WERI-Rb-1 (cell line): ENCODE measurements at regions not wholly inside any gene's neighbourhood (a gene's known extent, or its start where the extent isn't known, plus 50 kb on each side); places are given as distances from the start of the nearest gene placed in this dataset.
"Not testable (repeated sequence)": the region's sequence is repeated elsewhere in the genome, so short reads cannot be mapped to it uniquely, and the experiment has no call there.

ENCODE experiments used
- DNase-seq: peaks from one replicate; pipeline ENCODE4 v3.0.0-alpha.2; 2020
- H3K27ac ChIP-seq: fragments of 250-450 bp; sonication (Bioruptor Pico); 2 replicates; pipeline ENCODE4 v1.5.1; 2020; ENCODE audit warnings: mild to moderate bottlenecking, moderate library complexity
- H3K27me3 ChIP-seq: fragments of 250-450 bp; sonication (Bioruptor Pico); 2 replicates; pipeline ENCODE4 v1.5.1; 2021; ENCODE audit warnings: mild to moderate bottlenecking, low read depth, moderate library complexity; ENCODE audit not compliant: insufficient read depth, severe bottlenecking
- H3K36me3 ChIP-seq: fragments of 250-450 bp; sonication (Bioruptor Pico); 2 replicates; pipeline ENCODE4 v1.5.1; 2020; ENCODE audit warnings: mild to moderate bottlenecking, moderate library complexity
- H3K4me3 ChIP-seq: 2 replicates; pipeline ENCODE4 v1.5.1; 2011; ENCODE audit warnings: low read depth, mild to moderate bottlenecking, control low read depth, low read length
- H3K9me3 ChIP-seq: fragments of 250-450 bp; sonication (Bioruptor Pico); 2 replicates; pipeline ENCODE4 v1.5.1; 2021; ENCODE audit warnings: mild to moderate bottlenecking, moderate library complexity; ENCODE audit not compliant: severe bottlenecking
- CTCF ChIP-seq: IDR thresholded peaks from 2 replicates; pipeline ENCODE4 v1.5.1; 2011; ENCODE audit warnings: low read depth, mild to moderate bottlenecking, control low read depth, inconsistent platforms, low read length

GRCh38 chr2:183752571-183752970 lies 628.3 kb downstream of the NUP35 start:
- no peaks in the 10 kb centered on the region for H3K36me3 ChIP-seq
- H3K27ac ChIP-seq = no peak overlapping the region
- H3K9me3 ChIP-seq = no peaks in the 10 kb centered on the region
- no peaks in the 10 kb centered on the region for H3K27me3 ChIP-seq
- no peak overlapping the region for H3K4me3 ChIP-seq
- no peak for TF ChIP-seq CTCF
- no peak for DNase-seq

- no peak overlapping the region for H3K4me3 ChIP-seq
- DNase-seq = no peak
- H3K36me3 ChIP-seq = no peaks in the 10 kb centered on the region
- H3K9me3 ChIP-seq = no peaks in the 10 kb centered on the region
- no peak for TF ChIP-seq CTCF
- H3K27me3 ChIP-seq = no peaks in the 10 kb centered on the region
- H3K27ac ChIP-seq = no peak overlapping the region
These were observed 634.8 kb downstream of the NUP35 start for GRCh38 chr2:183759033-183759432.

- TF ChIP-seq CTCF = no peak
- H3K27ac ChIP-seq = no peak overlapping the region
These were observed 649.5 kb downstream of the NUP35 start for GRCh38 chr2:183773775-183774174.

GRCh38 chr2:183780072-183780471 lies 655.8 kb downstream of the NUP35 start:
- Histone ChIP-seq H3K36me3 (no peaks in the 10 kb centered on the region), H3K27ac (no peak overlapping the region), H3K27me3 (no peaks in the 10 kb centered on the region), H3K4me3 (no peak overlapping the region), H3K9me3 (no peaks in the 10 kb centered on the region)
- no peak for DNase-seq
- no peak for TF ChIP-seq CTCF

More at GRCh38 chr2:183773775-183774174, 649.5 kb downstream of the NUP35 start:
- no peaks in the 10 kb centered on the region for H3K9me3 ChIP-seq
- no peaks in the 10 kb centered on the region for H3K36me3 ChIP-seq
- no peak for DNase-seq
- no peak overlapping the region for H3K4me3 ChIP-seq
- H3K27me3 ChIP-seq = no peaks in the 10 kb centered on the region

- H3K4me3 ChIP-seq = no peak overlapping the region
These were observed 658.2 kb downstream of the NUP35 start for GRCh38 chr2:183782436-183782835.

GRCh38 chr2:183788796-183789195 lies 664.6 kb downstream of the NUP35 start:
- H3K9me3 ChIP-seq, H3K4me3 ChIP-seq, H3K36me3 ChIP-seq, DNase-seq, H3K27me3 ChIP-seq, H3K27ac ChIP-seq: not testable (repeated sequence)

More at GRCh38 chr2:183782436-183782835, 658.2 kb downstream of the NUP35 start:
- Histone ChIP-seq H3K36me3 (no peaks in the 10 kb centered on the region), H3K27me3 (no peaks in the 10 kb centered on the region), H3K9me3 (no peaks in the 10 kb centered on the region), H3K27ac (no peak overlapping the region)
- DNase-seq = no peak
- TF ChIP-seq CTCF = no peak

GRCh38 chr2:183792165-183792924 lies 668.1 kb downstream of the NUP35 start:
- H3K36me3 ChIP-seq, H3K4me3 ChIP-seq, DNase-seq, H3K27me3 ChIP-seq, H3K9me3 ChIP-seq, H3K27ac ChIP-seq: not testable (repeated sequence)
